HG03342 (cell line): ENCODE measurements at regions not wholly inside any gene's neighbourhood (a gene's known extent, or its start where the extent isn't known, plus 50 kb on each side); places are given as distances from the start of the nearest gene placed in this dataset.
"Not testable (repeated sequence)": the region's sequence is repeated elsewhere in the genome, so short reads cannot be mapped to it uniquely, and the experiment has no call there.

Experiments
- ATAC-seq: cut with Tn5 transposase; IDR thresholded peaks from one replicate; pipeline ENCODE4 v1.9.1; 2021; ENCODE audit warnings: mild to moderate bottlenecking, moderate library complexity; ENCODE audit not compliant: unreplicated experiment

GRCh38 chrX:83588409-83588808, 80.3 kb downstream of the POU3F4 start:
- no peak for ATAC-seq

GRCh38 chrX:83593634-83594294, 85.7 kb downstream of the POU3F4 start:
- ATAC-seq = no peak

- no peak for ATAC-seq
Measured at GRCh38 chrX:83630662-83631061, 122.6 kb downstream of the POU3F4 start.

- ATAC-seq = not testable (repeated sequence)
Measured at GRCh38 chrX:83649706-83650105, 141.6 kb downstream of the POU3F4 start.

GRCh38 chrX:83658731-83659130, 150.6 kb downstream of the POU3F4 start:
- peak; percentile 88 for ATAC-seq
